MM.1S (cell line): ENCODE measurements at regions not wholly inside any gene's neighbourhood (a gene's known extent, or its start where the extent isn't known, plus 50 kb on each side); places are given as distances from the start of the nearest gene placed in this dataset.
A peak's percentile ranks its signal among the peaks of the same experiment; 100 is the strongest.

Source experiments
- DNase-seq: peaks from one replicate; pipeline ENCODE4 v3.0.0-alpha.2; 2015
- H2AFZ ChIP-seq: fragments of 300-600 bp; sonication (generic); 2 replicates; pipeline ENCODE4 v1.6.0; 2016; ENCODE audit warnings: antibody characterized with exemption, low read length
- H3F3A ChIP-seq: fragments of 300-600 bp; sonication (generic); 2 replicates; pipeline ENCODE4 v1.6.1; 2016; ENCODE audit warnings: mild to moderate bottlenecking, antibody characterized with exemption, low read length, moderate library complexity, mixed read lengths; ENCODE audit not compliant: insufficient read depth
- H3K27ac ChIP-seq: fragments of 300-600 bp; sonication (generic); 2 replicates; pipeline ENCODE4 v1.5.1; 2016; ENCODE audit warnings: mild to moderate bottlenecking, low read length
- H3K27me3 ChIP-seq: fragments of 300-600 bp; sonication (generic); replicated peaks from 2 replicates; pipeline ENCODE4 v1.6.0; 2016; ENCODE audit warnings: low read length; ENCODE audit not compliant: insufficient read depth
- H3K36me3 ChIP-seq: fragments of 300-600 bp; sonication (generic); replicated peaks from 2 replicates; pipeline ENCODE4 v1.6.1; 2016; ENCODE audit warnings: mild to moderate bottlenecking, low read length, mixed read lengths; ENCODE audit not compliant: insufficient read depth
- H3K4me1 ChIP-seq: fragments of 300-600 bp; sonication (generic); 2 replicates; pipeline ENCODE4 v1.6.1; 2016; ENCODE audit warnings: low read length, mixed read lengths
- H3K4me2 ChIP-seq: fragments of 300-600 bp; sonication (generic); 2 replicates; pipeline ENCODE4 v1.6.0; 2016; ENCODE audit warnings: low read depth, low read length
- H3K4me3 ChIP-seq: fragments of 300-600 bp; sonication (generic); 2 replicates; pipeline ENCODE4 v1.5.1; 2016; ENCODE audit warnings: low read length, mixed read lengths
- H3K79me2 ChIP-seq: fragments of 300-600 bp; sonication (generic); 2 replicates; pipeline ENCODE4 v1.6.1; 2016; ENCODE audit warnings: mixed run types, low read length, mixed read lengths
- H3K9ac ChIP-seq: fragments of 300-600 bp; sonication (generic); 2 replicates; pipeline ENCODE4 v1.6.1; 2016; ENCODE audit warnings: low read length, mixed read lengths
- H3K9me2 ChIP-seq: fragments of 300-600 bp; sonication (generic); replicated peaks from 2 replicates; pipeline ENCODE4 v1.6.1; 2016; ENCODE audit warnings: mild to moderate bottlenecking, low read length, mixed read lengths; ENCODE audit not compliant: insufficient read depth
- H3K9me3 ChIP-seq: fragments of 300-600 bp; sonication (generic); replicated peaks from 2 replicates; pipeline ENCODE4 v1.6.1; 2016; ENCODE audit warnings: mild to moderate bottlenecking, low read length, mixed read lengths; ENCODE audit not compliant: insufficient read depth
- H4K20me1 ChIP-seq: fragments of 300-600 bp; sonication (generic); 2 replicates; pipeline ENCODE4 v1.6.1; 2016; ENCODE audit warnings: mild to moderate bottlenecking, low read length, moderate library complexity, mixed read lengths; ENCODE audit not compliant: insufficient read depth
- EZH2 ChIP-seq: fragments of 300-600 bp; sonication (generic); optimal IDR thresholded peaks from 2 replicates; pipeline ENCODE3; 2017; ENCODE audit warnings: low read depth, mild to moderate bottlenecking, antibody characterized with exemption, low read length, mixed read lengths
- EZH2phosphoT487 ChIP-seq: fragments of 300-600 bp; sonication (generic); IDR thresholded peaks from 2 replicates; pipeline ENCODE4 v1.6.1; 2018; ENCODE audit warnings: antibody characterized with exemption, low read length
- TF ChIP-seq, protein P1 (sequence below): fragments of 300-600 bp; sonication (generic); IDR thresholded peaks from 2 replicates; pipeline ENCODE4 v1.5.1; 2016; ENCODE audit warnings: antibody characterized with exemption, low read length, mixed read lengths

DNA sequence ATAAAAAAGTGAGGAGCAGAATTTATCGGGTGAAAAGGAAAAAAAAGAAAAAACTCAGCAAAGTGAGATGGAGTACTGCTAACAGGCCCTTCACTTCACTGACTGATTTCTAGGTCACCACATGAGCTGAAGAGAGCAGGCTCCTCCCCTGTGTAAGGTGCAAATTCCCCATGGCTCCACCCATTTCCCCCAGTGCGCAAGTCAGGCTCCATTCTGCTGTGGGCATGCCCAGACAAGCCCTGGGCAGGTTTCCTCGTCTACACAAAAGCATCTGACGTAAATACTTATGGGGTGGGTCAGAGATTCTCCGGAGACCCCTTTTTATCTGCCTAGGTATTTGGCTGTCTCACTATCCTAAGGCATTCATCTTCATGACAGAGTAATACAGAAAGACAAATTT lies 157.9 kb downstream of the MAGEB5 start:
- Histone ChIP-seq H3K9me2 (no peaks in the 10 kb centered on the region), H3K27ac (no peak overlapping the region), H4K20me1 (no peaks in the 10 kb centered on the region), H3K36me3 (no peaks in the 10 kb centered on the region), H3K79me2 (no peaks in the 10 kb centered on the region), H3K9ac (no peak overlapping the region), H3K9me3 (no peaks in the 10 kb centered on the region), H3F3A (no peaks in the 10 kb centered on the region), H3K4me1 (no peaks in the 10 kb centered on the region), H3K27me3 (no peaks in the 10 kb centered on the region), H3K4me3 (no peak overlapping the region), H3K4me2 (no peak overlapping the region), H2AFZ (no peak overlapping the region)
- DNase-seq, result no peak
- no peak for TF ChIP-seq EZH2phosphoT487
- TF ChIP-seq EZH2, result no peak
- TF ChIP-seq, protein P1, sequence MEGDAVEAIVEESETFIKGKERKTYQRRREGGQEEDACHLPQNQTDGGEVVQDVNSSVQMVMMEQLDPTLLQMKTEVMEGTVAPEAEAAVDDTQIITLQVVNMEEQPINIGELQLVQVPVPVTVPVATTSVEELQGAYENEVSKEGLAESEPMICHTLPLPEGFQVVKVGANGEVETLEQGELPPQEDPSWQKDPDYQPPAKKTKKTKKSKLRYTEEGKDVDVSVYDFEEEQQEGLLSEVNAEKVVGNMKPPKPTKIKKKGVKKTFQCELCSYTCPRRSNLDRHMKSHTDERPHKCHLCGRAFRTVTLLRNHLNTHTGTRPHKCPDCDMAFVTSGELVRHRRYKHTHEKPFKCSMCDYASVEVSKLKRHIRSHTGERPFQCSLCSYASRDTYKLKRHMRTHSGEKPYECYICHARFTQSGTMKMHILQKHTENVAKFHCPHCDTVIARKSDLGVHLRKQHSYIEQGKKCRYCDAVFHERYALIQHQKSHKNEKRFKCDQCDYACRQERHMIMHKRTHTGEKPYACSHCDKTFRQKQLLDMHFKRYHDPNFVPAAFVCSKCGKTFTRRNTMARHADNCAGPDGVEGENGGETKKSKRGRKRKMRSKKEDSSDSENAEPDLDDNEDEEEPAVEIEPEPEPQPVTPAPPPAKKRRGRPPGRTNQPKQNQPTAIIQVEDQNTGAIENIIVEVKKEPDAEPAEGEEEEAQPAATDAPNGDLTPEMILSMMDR, result no peak

DNA sequence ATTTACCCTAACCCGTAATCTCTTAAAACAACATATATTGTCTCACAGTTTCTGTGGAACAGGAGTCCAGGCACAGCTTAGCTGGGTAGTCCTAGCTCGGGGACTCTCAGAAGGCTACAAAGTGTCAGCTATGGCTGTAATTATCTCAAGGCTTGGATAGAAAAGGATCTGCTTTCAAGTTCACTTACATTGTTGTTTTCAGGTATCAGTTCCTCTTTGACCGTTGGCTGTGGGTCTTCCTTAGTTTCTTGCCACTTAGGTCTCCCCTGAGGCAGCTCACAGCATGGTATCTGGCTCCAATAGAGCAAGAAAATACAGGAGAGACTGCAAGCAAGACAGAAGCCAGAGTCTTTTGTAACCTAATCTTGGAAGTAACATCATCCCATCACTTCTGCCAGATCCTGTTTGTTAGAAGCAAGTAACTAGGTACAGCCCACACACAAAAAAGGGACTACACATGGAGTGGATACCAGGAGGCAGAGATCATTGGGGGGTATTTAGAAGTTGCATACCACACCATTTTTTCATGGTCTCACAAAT lies 137.0 kb downstream of the MAGEB5 start:
- Histone ChIP-seq H3K9me3 (no peaks in the 10 kb centered on the region), H3K27ac (no peak overlapping the region), H3K79me2 (no peaks in the 10 kb centered on the region), H3K36me3 (no peaks in the 10 kb centered on the region), H3K9me2 (no peaks in the 10 kb centered on the region), H4K20me1 (no peaks in the 10 kb centered on the region), H2AFZ (no peak overlapping the region), H3F3A (no peaks in the 10 kb centered on the region), H3K9ac (no peak overlapping the region), H3K4me3 (no peak overlapping the region), H3K4me2 (no peak overlapping the region), H3K4me1 (no peaks in the 10 kb centered on the region), H3K27me3 (no peaks in the 10 kb centered on the region)
- DNase-seq, result peak; percentile 7
- TF ChIP-seq EZH2phosphoT487 (no peak), EZH2 (no peak)
- TF ChIP-seq, protein P1, result no peak

DNA sequence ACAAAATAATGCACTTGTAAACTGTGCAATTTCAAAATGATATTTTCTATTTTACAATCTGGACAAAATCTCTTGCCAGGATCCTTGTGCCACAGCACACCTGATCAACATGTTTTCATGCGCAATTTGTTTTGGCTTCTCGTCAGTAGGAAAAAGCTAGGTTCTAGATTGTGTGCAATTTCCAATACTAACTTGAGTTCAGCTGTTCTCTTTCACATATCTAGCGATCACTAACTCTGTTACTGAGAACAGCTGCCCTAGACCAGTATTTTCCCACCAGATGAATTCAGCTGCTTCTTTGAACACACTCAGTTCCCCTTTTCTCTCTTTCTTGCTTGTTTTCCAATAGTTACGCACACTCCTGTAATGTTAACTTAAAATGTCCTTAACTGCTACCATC lies 131.2 kb downstream of the MAGEB5 start:
- Histone ChIP-seq H3K9me3 (no peaks in the 10 kb centered on the region), H3K4me3 (no peak overlapping the region), H3K27me3 (no peaks in the 10 kb centered on the region), H2AFZ (no peak overlapping the region), H3K4me2 (no peak overlapping the region), H3K9ac (no peak overlapping the region), H3F3A (no peaks in the 10 kb centered on the region), H3K79me2 (no peaks in the 10 kb centered on the region), H3K27ac (no peak overlapping the region), H4K20me1 (no peaks in the 10 kb centered on the region), H3K36me3 (no peaks in the 10 kb centered on the region), H3K9me2 (no peaks in the 10 kb centered on the region), H3K4me1 (no peaks in the 10 kb centered on the region)
- DNase-seq, result no peak
- TF ChIP-seq, protein P1, result no peak
- TF ChIP-seq EZH2 (no peak), EZH2phosphoT487 (no peak)
